K562 (cell line): ENCODE measurements at regions not wholly inside any gene's neighbourhood (a gene's known extent, or its start where the extent isn't known, plus 50 kb on each side); places are given as distances from the start of the nearest gene placed in this dataset.
A peak's percentile ranks its signal among the peaks of the same experiment; 100 is the strongest.

Experiments used
- ATAC-seq: fragments of 200-7000 bp; cut with Tn5 transposase; 3 replicates; pipeline ENCODE4 v1.9.1; 2020; ENCODE audit warnings: moderate library complexity
- BruUV-seq: library from RNA; stranded (reverse); fragments of 400-500 nt; replicated peaks from 2 replicates; lab custom pipeline; 2021; lab: Mats Ljungman, UMichigan
- CTCF ChIA-PET: fragments of 300-600 bp; formaldehyde crosslinking; extraction: SDS; loops from one replicate; lab custom pipeline; 2021; ENCODE audit warnings: low intra/inter-chr PET ratio; lab: Yijun Ruan, JAX
- POLR2A ChIA-PET: fragments of 300-600, 350-650 bp; sonication (Branson Sonifier 250); formaldehyde crosslinking; extraction: SDS; loops from one replicate; lab custom pipeline; 2021; ENCODE audit warnings: antibody characterized with exemption, inconsistent platforms; lab: Yijun Ruan, JAX
- DNase-seq, 4 experiments: peaks; one replicate each; pipeline versions ENCODE4 v3.0.0 to v3.0.0-alpha.2; 2011 to 2018; ENCODE audit warnings: low spot score in 3 of 4, mixed read lengths in 3 of 4; ENCODE audit errors: extremely low read depth in 1 of 4
- FAIRE-seq: peaks from 2 replicates; lab custom pipeline; 2011; peaks lifted over from hg19 to GRCh38; lab: Jason Lieb, UNC
- H2AFZ ChIP-seq: 2 replicates; pipeline ENCODE4 v1.6.0; 2011; ENCODE audit warnings: low read depth, low read length, control low read depth, inconsistent platforms
- H3K27ac ChIP-seq: fragments of 200-600 bp; 3 replicates; pipeline ENCODE4 v1.8.0; 2011; ENCODE audit warnings: low read depth, mild to moderate bottlenecking, control low read depth, inconsistent platforms, low read length, moderate library complexity, mixed read lengths; ENCODE audit errors: extremely low read depth
- H3K27me3 ChIP-seq, 2 experiments: fragments of 300-600 bp in 1 of 2; 2 replicates in 1 of 2; 3 replicates in 1 of 2; pipeline versions ENCODE4 v1.6.0 to v1.8.0; 2011; ENCODE audit warnings: inconsistent platforms in 2 of 2, low read length in 2 of 2, mild to moderate bottlenecking in 1 of 2, mixed read lengths in 1 of 2, moderate library complexity in 1 of 2; ENCODE audit not compliant: control insufficient read depth in 2 of 2, insufficient read depth in 2 of 2
- H3K36me3 ChIP-seq: fragments of 300-600 bp; 3 replicates; pipeline ENCODE4 v1.8.0; 2011; ENCODE audit warnings: mild to moderate bottlenecking, low read length, inconsistent platforms; ENCODE audit not compliant: control insufficient read depth, insufficient read depth
- H3K4me1 ChIP-seq, 2 experiments: fragments of 200-600 bp in 1 of 2; replicated peaks in 1 of 2; 2 replicates in 1 of 2; 3 replicates in 1 of 2; pipeline versions ENCODE4 v1.5.1 to v1.8.0; 2011; ENCODE audit warnings: inconsistent platforms in 2 of 2, low read length in 2 of 2, mild to moderate bottlenecking in 1 of 2, mixed read lengths in 1 of 2, moderate library complexity in 1 of 2; ENCODE audit not compliant: control insufficient read depth in 2 of 2, insufficient read depth in 2 of 2
- H3K4me2 ChIP-seq: 2 replicates; pipeline ENCODE4 v1.6.1; 2011; ENCODE audit warnings: low read length, control low read depth, inconsistent platforms, mixed read lengths; ENCODE audit not compliant: insufficient read depth
- H3K4me3 ChIP-seq: fragments of 200-600 bp; sonication (generic), shearing (Covaris generic); 2 replicates; pipeline ENCODE4 v1.5.1; 2016; ENCODE audit warnings: control low read depth, inconsistent platforms
- H3K79me2 ChIP-seq: fragments of 200-600 bp; 3 replicates; pipeline ENCODE4 v1.8.0; 2011; ENCODE audit warnings: low read length, inconsistent platforms; ENCODE audit not compliant: control insufficient read depth, insufficient read depth
- H3K9ac ChIP-seq, 2 experiments: 2 replicates each; pipeline versions ENCODE4 v1.6.0 to v1.6.1; 2011; ENCODE audit warnings: low read depth in 2 of 2, low read length in 2 of 2, control low read depth in 1 of 2, inconsistent platforms in 1 of 2, mild to moderate bottlenecking in 1 of 2, mixed read lengths in 1 of 2; ENCODE audit not compliant: insufficient read depth in 1 of 2
- H3K9me1 ChIP-seq: one replicate; pipeline ENCODE4 v1.6.0; 2011; ENCODE audit warnings: inconsistent platforms, mild to moderate bottlenecking, low read length, moderate library complexity; ENCODE audit not compliant: control insufficient read depth, insufficient read depth
- H3K9me3 ChIP-seq: replicated peaks from 2 replicates; pipeline ENCODE4 v1.5.1; 2011; ENCODE audit warnings: low read depth, low read length, inconsistent platforms; ENCODE audit not compliant: control insufficient read depth, insufficient read depth
- H4K20me1 ChIP-seq: replicated peaks from 2 replicates; pipeline ENCODE4 v1.6.1; 2011; ENCODE audit warnings: low read length, inconsistent platforms, mixed read lengths; ENCODE audit not compliant: control insufficient read depth, insufficient read depth
- ARID2 ChIP-seq: fragments of 450-650 bp; IDR thresholded peaks from 2 replicates; pipeline ENCODE4 v1.6.1; 2017; ENCODE audit warnings: antibody characterized with exemption, mild to moderate bottlenecking
- HNRNPH1 ChIP-seq: fragments of 200-400 bp; formaldehyde crosslinking; optimal IDR thresholded peaks from 2 replicates; pipeline ENCODE3; 2017; ENCODE audit warnings: low read depth, mild to moderate bottlenecking, low read length, moderate library complexity
- MEIS2 ChIP-seq: fragments of 450-650 bp; IDR thresholded peaks from 2 replicates; pipeline ENCODE4 v1.6.1; 2014; ENCODE audit warnings: mild to moderate bottlenecking; ENCODE audit not compliant: partially characterized antibody
- NFYB ChIP-seq: IDR thresholded peaks from 2 replicates; pipeline ENCODE4 v1.6.1; 2011; ENCODE audit warnings: mild to moderate bottlenecking, moderate library complexity; ENCODE audit not compliant: insufficient read length; ENCODE audit errors: extremely low read depth
- PHF8 ChIP-seq: fragments of 200-600 bp; sonication (generic); IDR thresholded peaks from 2 replicates; pipeline ENCODE4 v1.6.1; 2012; ENCODE audit warnings: mixed run types, mild to moderate bottlenecking, inconsistent platforms, low read length, moderate library complexity, borderline replicate concordance
- POLR3A ChIP-seq: IDR thresholded peaks from 2 replicates; pipeline ENCODE4 v1.6.1; 2011; ENCODE audit warnings: borderline replicate concordance, mild to moderate bottlenecking, moderate library complexity; ENCODE audit not compliant: insufficient read length, insufficient read depth; ENCODE audit errors: extremely low read depth
- PPARD ChIP-seq: fragments of 250-450 bp; sonication (Bioruptor Pico); IDR thresholded peaks from 2 replicates; pipeline ENCODE4 v1.8.0; 2022; ENCODE audit warnings: inconsistent platforms, mild to moderate bottlenecking, moderate library complexity
- RBM34 ChIP-seq: fragments of 200-400 bp; formaldehyde crosslinking; IDR thresholded peaks from 2 replicates; pipeline ENCODE4 v1.6.1; 2018; ENCODE audit warnings: low read length, borderline replicate concordance; ENCODE audit not compliant: insufficient read depth
- SAFB ChIP-seq: fragments of 200-400 bp; formaldehyde crosslinking; IDR thresholded peaks from 2 replicates; pipeline ENCODE4 v1.6.1; 2017; ENCODE audit warnings: low read depth, low read length, borderline replicate concordance
- SMC3 ChIP-seq: conservative IDR thresholded peaks from 2 replicates; pipeline ENCODE4 v1.6.1; 2011; ENCODE audit warnings: low read depth, low read length, improper control_type of control experiment; ENCODE audit not compliant: insufficient read depth
- ZNF175 ChIP-seq: fragments of 200-800 bp; sonication (Bioruptor generic); IDR thresholded peaks from 2 replicates; pipeline ENCODE4 v1.6.1; 2016; ENCODE audit warnings: low read depth, mild to moderate bottlenecking, missing genetic modification characterization, missing compliant biosample characterization
- ZNF316 ChIP-seq: fragments of 450-650 bp; IDR thresholded peaks from 2 replicates; pipeline ENCODE4 v1.6.1; 2016
- WGBS: fragments of 100-300 bp; shearing (Covaris generic); methylation state at CpG from one replicate; pipeline ENCODE4 v1.1.6; 2016; ENCODE audit warnings: low coverage, mixed read lengths; ENCODE audit not compliant: insufficient coverage; ENCODE audit errors: missing lambda C conversion rate; 5-methylcytosine and 5-hydroxymethylcytosine counted together
- in situ Hi-C: fragments of 300-500 bp; cut with MboI; formaldehyde crosslinking; loops from 4 replicates; pipeline ENCODE4 v1.15.0; 2018; ENCODE audit warnings: inconsistent platforms, mixed read lengths
- intact Hi-C: fragments of 100-400 bp; cut with micrococcal nuclease; formaldehyde crosslinking; loops from 2 replicates; pipeline ENCODE4 v1.14.2; 2022
- TF ChIP-seq, protein P1 (sequence below): fragments of 450-650 bp; IDR thresholded peaks from 2 replicates; pipeline ENCODE4 v1.6.1; 2017; ENCODE audit warnings: antibody characterized with exemption, mild to moderate bottlenecking

- ATAC-seq (no peak), DNase-seq (no peak), FAIRE-seq (no peak)
- H3K9me1 ChIP-seq, result no peaks in the 10 kb centered on the region
- no peaks in the 10 kb centered on the region for H3K27me3 ChIP-seq
- no peak overlapping the region for H2AFZ ChIP-seq
- H3K9ac ChIP-seq, result no peak overlapping the region
- no peaks in the 10 kb centered on the region for H4K20me1 ChIP-seq
- WGBS, result 0% methylated on average over 2 of the region's 2 CpGs
- POLR2A ChIA-PET, result no interaction called here
- no TSS peak for BruUV-seq
- in situ Hi-C loops, result no loop called here
- no peaks in the 10 kb centered on the region for H3K79me2 ChIP-seq
- H3K36me3 ChIP-seq, result no peaks in the 10 kb centered on the region
- H3K4me2 ChIP-seq, result no peak overlapping the region
- intact Hi-C loops, result no loop called here
- no peaks in the 10 kb centered on the region for H3K4me1 ChIP-seq
- CTCF ChIA-PET, result no interaction called here
- H3K4me3 ChIP-seq, result no peak overlapping the region
- no peaks in the 10 kb centered on the region; the same call in 1 of the 2 replicates for H3K9me3 ChIP-seq
- no peak overlapping the region for H3K27ac ChIP-seq
- TF ChIP-seq ZNF316 (peak; percentile 30; the same call in 1 of the 2 replicates), NFYB (no peak)
Observed at GRCh38 chr5:93054424-93055163, 526.4 kb downstream of the NR2F1-AS1 start.

DNA sequence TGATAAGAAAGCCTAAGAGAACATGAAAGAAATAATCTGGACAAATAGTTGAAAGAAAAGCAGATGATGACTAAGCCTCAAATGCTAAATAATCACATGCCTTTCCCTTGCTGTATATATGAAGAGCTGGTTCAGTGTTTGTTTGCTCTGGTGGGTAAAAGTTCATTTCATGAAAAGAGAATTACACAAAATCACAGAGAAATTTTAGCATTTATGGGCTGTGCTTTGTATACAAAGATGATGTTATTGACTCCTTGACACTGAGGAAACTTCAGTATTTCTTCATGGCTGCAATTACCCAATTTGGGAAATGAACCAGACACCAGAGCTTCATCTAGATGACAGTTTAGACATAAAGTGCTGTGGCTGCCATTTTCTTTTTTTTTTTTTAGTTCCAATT is 527.2 kb downstream of the NR2F1-AS1 start:
- ATAC-seq, result no peak
- Histone ChIP-seq H3K4me2 (no peak overlapping the region), H3K4me3 (no peak overlapping the region), H4K20me1 (no peaks in the 10 kb centered on the region), H2AFZ (no peak overlapping the region), H3K9ac (no peak overlapping the region), H3K9me3 (no peaks in the 10 kb centered on the region), H3K36me3 (no peaks in the 10 kb centered on the region), H3K4me1 (no peaks in the 10 kb centered on the region), H3K79me2 (no peaks in the 10 kb centered on the region), H3K9me1 (no peaks in the 10 kb centered on the region), H3K27ac (no peak overlapping the region), H3K27me3 (no peaks in the 10 kb centered on the region)
- no peak for DNase-seq
- no peak for FAIRE-seq
- CTCF ChIA-PET, result no interaction called here
- in situ Hi-C loops, result no loop called here
- no TSS peak for BruUV-seq
- intact Hi-C loops, result no loop called here
- POLR2A ChIA-PET, result no interaction called here
- TF ChIP-seq SAFB (no peak), SMC3 (no peak), ARID2 (no peak), MEIS2 (no peak), HNRNPH1 (no peak), RBM34 (no peak), POLR3A (no peak), PHF8 (no peak), ZNF175 (CRISPR knock-in tag) (no peak), PPARD (CRISPR knock-in tag) (no peak)
- TF ChIP-seq, protein P1, sequence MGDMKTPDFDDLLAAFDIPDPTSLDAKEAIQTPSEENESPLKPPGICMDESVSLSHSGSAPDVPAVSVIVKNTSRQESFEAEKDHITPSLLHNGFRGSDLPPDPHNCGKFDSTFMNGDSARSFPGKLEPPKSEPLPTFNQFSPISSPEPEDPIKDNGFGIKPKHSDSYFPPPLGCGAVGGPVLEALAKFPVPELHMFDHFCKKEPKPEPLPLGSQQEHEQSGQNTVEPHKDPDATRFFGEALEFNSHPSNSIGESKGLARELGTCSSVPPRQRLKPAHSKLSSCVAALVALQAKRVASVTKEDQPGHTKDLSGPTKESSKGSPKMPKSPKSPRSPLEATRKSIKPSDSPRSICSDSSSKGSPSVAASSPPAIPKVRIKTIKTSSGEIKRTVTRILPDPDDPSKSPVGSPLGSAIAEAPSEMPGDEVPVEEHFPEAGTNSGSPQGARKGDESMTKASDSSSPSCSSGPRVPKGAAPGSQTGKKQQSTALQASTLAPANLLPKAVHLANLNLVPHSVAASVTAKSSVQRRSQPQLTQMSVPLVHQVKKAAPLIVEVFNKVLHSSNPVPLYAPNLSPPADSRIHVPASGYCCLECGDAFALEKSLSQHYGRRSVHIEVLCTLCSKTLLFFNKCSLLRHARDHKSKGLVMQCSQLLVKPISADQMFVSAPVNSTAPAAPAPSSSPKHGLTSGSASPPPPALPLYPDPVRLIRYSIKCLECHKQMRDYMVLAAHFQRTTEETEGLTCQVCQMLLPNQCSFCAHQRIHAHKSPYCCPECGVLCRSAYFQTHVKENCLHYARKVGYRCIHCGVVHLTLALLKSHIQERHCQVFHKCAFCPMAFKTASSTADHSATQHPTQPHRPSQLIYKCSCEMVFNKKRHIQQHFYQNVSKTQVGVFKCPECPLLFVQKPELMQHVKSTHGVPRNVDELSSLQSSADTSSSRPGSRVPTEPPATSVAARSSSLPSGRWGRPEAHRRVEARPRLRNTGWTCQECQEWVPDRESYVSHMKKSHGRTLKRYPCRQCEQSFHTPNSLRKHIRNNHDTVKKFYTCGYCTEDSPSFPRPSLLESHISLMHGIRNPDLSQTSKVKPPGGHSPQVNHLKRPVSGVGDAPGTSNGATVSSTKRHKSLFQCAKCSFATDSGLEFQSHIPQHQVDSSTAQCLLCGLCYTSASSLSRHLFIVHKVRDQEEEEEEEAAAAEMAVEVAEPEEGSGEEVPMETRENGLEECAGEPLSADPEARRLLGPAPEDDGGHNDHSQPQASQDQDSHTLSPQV, result no peak
